Right hindlimb (tissue), 1 donor: ENCODE measurements at regions not wholly inside any gene's neighbourhood (a gene's known extent, or its start where the extent isn't known, plus 50 kb on each side); places are given as distances from the start of the nearest gene placed in this dataset.

ENCODE experiments used
- DNase-seq: peaks from one replicate; pipeline ENCODE4 v3.0.0-alpha.2; 2018

- no peak for DNase-seq
These were observed 393.1 kb downstream of the PLOD2 start for GRCh38 chr3:145767909-145768308.

DNA sequence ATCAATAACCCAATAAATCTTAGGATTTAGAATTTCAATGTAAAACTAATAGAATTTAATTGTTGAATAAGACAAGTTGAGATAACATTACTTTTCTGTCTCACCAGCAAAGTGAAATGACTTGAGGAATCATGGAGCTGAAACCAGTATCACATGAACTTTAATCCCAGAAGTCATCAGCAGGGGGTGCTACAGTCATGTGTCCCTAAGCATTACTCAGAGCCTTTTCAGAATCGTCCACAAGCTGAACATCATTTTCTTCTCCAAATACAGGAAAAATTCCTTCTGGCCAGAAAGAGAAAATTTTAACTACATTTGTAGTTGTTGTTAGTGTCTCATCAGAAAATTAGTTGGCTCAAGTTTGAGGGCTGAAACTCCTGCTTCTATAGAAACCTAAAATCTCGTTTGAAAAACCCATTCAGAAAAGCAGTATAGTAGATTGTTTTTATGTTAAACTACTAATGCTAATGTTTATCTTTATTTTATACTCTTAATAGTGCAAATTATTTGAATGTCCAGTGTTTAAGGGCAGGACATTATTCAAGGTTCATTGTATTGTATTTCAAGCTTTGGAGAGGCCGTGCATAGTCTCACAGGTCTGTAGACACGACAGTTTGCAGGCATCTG lies 384.1 kb downstream of the PLOD2 start:
- peak; percentile 49 for DNase-seq

- no peak for DNase-seq
These were observed 380.7 kb downstream of the PLOD2 start for GRCh38 chr3:145780301-145780700.

GRCh38 chr3:145785668-145786067 lies 375.3 kb downstream of the PLOD2 start:
- DNase-seq: no peak

- DNase-seq: no peak
These were observed 363.0 kb downstream of the PLOD2 start for GRCh38 chr3:145798007-145798406.

- DNase-seq: no peak
These were observed 362.1 kb downstream of the PLOD2 start for GRCh38 chr3:145798696-145799537.

DNA sequence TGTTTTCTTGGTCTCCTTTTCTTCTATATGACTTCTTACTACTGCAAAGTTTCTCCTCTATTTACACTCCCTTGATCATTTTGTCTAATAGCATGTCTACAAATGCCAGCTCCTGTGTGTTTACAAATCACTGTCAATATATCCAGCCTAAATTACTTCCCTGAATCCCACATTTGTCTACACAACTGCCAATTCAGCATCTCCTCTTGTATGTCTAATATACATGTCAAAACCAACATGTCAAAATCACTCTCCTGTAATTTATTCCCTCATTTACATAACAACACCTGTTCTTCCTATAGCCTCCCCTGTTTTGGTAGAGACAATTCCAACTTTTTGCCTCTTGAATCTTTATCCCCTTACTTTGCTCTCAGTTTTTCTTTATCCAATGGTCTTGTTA lies 359.3 kb downstream of the PLOD2 start:
- no peak for DNase-seq

GRCh38 chr3:145807990-145808389 lies 353.0 kb downstream of the PLOD2 start:
- peak; percentile 37 for DNase-seq

- no peak for DNase-seq
These were observed 348.6 kb downstream of the PLOD2 start for GRCh38 chr3:145812391-145812790.

GRCh38 chr3:145815707-145816413 lies 345.1 kb downstream of the PLOD2 start:
- DNase-seq: no peak

- no peak for DNase-seq
These were observed 343.0 kb downstream of the PLOD2 start for GRCh38 chr3:145817870-145818483.

DNA sequence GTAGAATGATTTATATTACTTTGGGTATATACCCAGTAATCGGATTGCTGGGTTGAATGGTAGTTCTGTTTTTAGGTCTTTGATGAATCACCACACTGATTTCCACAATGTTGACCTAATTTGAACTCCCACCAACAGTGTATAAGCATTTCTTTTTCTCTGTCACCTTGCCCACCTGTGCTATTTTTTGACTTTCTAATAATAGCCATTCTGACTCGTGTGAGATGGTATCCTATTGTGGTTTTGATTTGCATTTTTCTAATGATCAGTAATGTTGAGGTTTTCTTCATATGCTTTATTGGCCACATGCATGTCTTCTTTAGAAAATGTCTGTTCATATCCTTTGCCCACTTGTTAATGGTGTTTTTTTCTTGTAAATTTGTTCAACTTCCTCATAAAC lies 340.8 kb downstream of the PLOD2 start:
- no peak for DNase-seq

GRCh38 chr3:145842294-145842902 lies 318.6 kb downstream of the PLOD2 start:
- DNase-seq: no peak

DNA sequence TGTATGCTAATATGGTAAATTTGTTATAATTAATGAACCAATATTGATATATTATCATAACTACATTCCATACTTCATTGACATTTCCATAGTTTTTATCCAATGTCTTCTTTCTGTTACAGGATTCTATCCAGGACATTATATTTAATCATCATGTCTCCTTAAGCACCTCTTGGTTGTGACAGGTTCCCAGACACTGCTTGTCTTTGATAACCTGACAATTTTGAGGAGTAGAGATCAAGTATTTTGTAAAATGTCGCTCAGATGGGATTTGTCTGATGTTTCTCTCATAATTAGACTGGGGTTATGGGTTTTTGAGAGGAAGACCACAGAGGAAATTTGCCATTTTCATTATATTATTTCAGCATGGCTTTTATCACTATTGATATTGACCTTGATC lies 317.4 kb downstream of the PLOD2 start:
- no peak for DNase-seq

- DNase-seq: no peak
These were observed 311.9 kb downstream of the PLOD2 start for GRCh38 chr3:145849115-145849514.

GRCh38 chr3:145854499-145854898 lies 306.5 kb downstream of the PLOD2 start:
- DNase-seq: no peak

- no peak for DNase-seq
These were observed 303.0 kb downstream of the PLOD2 start for GRCh38 chr3:145857956-145858355.

- DNase-seq: no peak
These were observed 296.6 kb downstream of the PLOD2 start for GRCh38 chr3:145864336-145864735.

DNA sequence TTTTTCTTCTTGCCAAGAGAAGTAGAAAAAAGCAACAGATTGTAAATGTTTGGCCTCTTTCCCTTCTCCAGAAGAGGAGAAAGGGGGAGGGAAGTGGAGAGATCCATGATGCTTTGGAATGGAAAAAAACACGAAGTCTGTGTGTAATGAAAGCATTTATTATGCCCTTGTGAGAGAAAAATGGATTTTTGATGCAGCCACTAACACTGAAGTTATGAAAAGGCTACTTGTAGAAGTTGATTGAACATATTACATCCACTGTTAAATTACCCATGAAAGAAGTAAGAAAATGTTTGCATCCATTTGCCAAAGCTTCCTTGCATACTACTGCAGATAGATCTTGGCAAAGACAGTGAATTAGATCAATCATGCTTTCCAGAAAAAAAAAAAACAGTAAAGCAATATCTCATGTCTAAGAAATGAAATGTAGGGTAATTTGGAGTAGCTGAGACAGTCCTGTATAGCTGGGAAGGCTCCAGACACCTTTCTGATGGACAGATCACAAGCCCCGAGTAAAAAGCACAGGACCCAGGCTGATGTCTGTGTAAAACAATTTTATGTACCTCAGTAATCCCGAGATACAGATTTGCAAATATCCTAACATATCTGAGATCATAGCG lies 295.5 kb downstream of the PLOD2 start:
- no peak for DNase-seq

GRCh38 chr3:145869958-145870357 lies 291.0 kb downstream of the PLOD2 start:
- DNase-seq: no peak

GRCh38 chr3:145882436-145882835 lies 278.5 kb downstream of the PLOD2 start:
- DNase-seq: no peak

GRCh38 chr3:145889730-145890129 lies 271.3 kb downstream of the PLOD2 start:
- no peak for DNase-seq
